ENCODE measurements at regions not wholly inside any gene's neighbourhood (a gene's known extent, or its start where the extent isn't known, plus 50 kb on each side); places are given as distances from the start of the nearest gene placed in this dataset.

- no peak for TF ChIP-seq EZH2 (IDR thresholded peaks at IDR 0.05; ENCODE audit: borderline replicate concordance, low read length)
- TF ChIP-seq, protein P1, sequence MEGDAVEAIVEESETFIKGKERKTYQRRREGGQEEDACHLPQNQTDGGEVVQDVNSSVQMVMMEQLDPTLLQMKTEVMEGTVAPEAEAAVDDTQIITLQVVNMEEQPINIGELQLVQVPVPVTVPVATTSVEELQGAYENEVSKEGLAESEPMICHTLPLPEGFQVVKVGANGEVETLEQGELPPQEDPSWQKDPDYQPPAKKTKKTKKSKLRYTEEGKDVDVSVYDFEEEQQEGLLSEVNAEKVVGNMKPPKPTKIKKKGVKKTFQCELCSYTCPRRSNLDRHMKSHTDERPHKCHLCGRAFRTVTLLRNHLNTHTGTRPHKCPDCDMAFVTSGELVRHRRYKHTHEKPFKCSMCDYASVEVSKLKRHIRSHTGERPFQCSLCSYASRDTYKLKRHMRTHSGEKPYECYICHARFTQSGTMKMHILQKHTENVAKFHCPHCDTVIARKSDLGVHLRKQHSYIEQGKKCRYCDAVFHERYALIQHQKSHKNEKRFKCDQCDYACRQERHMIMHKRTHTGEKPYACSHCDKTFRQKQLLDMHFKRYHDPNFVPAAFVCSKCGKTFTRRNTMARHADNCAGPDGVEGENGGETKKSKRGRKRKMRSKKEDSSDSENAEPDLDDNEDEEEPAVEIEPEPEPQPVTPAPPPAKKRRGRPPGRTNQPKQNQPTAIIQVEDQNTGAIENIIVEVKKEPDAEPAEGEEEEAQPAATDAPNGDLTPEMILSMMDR (IDR thresholded peaks at IDR 0.05; ENCODE audit: low read length), result no peak
- Histone ChIP-seq H3K36me3 (ENCODE audit: insufficient read depth, low read length) (no peaks in the 10 kb centered on the region), H3K4me1 (ENCODE audit: insufficient read depth, low read length, severe bottlenecking) (no peaks in the 10 kb centered on the region), H4K20me1 (ENCODE audit: insufficient read depth, low read length) (no peaks in the 10 kb centered on the region), H3F3A (ENCODE audit: insufficient read depth, low read length) (no peaks in the 10 kb centered on the region), H3K9me3 (ENCODE audit: low read length) (no peaks in the 10 kb centered on the region), H3K9me2 (ENCODE audit: low read depth, low read length) (no peaks in the 10 kb centered on the region), H3K4me2 (ENCODE audit: low read length) (no peak overlapping the region), H3K9ac (ENCODE audit: low read length) (no peak overlapping the region), H3K27me3 (ENCODE audit: insufficient read depth, low read length) (no peaks in the 10 kb centered on the region), H3K4me3 (ENCODE audit: low read depth, low read length, poor library complexity, severe bottlenecking) (no peak overlapping the region), H3K79me2 (ENCODE audit: insufficient read depth, low read length) (no peaks in the 10 kb centered on the region), H2AFZ (ENCODE audit: low read length) (no peak overlapping the region), H3K27ac (ENCODE audit: low read depth, low read length, poor library complexity, severe bottlenecking) (no peak overlapping the region)
These were observed 224.8 kb downstream of the LMO4 start for GRCh38 chr1:87553511-87553910.

DNA sequence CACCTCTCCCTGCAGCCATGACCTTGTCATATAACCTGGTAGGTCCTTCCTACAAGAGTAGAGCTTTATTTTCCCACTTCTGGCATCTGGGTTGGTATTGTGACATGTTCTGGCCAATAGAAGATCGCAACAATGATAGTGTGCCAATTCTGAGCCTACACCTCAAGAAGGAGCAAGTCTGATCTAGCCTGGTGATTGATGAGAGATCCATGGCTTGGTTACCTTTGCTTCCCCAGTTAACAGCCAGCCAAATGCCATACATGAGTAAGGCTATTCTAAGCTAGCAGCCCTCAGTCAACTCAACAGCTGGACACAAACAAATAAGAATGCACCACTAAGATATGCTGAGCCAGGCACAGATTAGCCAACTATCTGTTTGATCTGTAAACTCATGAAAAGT lies 226.7 kb downstream of the LMO4 start:
- Histone ChIP-seq H3F3A (ENCODE audit: insufficient read depth, low read length) (no peaks in the 10 kb centered on the region), H3K36me3 (ENCODE audit: insufficient read depth, low read length) (no peaks in the 10 kb centered on the region), H3K9ac (ENCODE audit: low read length) (no peak overlapping the region), H4K20me1 (ENCODE audit: insufficient read depth, low read length) (no peaks in the 10 kb centered on the region), H3K27ac (ENCODE audit: low read depth, low read length, poor library complexity, severe bottlenecking) (no peak overlapping the region), H3K27me3 (ENCODE audit: insufficient read depth, low read length) (no peaks in the 10 kb centered on the region), H3K4me2 (ENCODE audit: low read length) (no peak overlapping the region), H2AFZ (ENCODE audit: low read length) (no peak overlapping the region), H3K9me3 (ENCODE audit: low read length) (no peaks in the 10 kb centered on the region), H3K79me2 (ENCODE audit: insufficient read depth, low read length) (no peaks in the 10 kb centered on the region), H3K9me2 (ENCODE audit: low read depth, low read length) (no peaks in the 10 kb centered on the region), H3K4me1 (ENCODE audit: insufficient read depth, low read length, severe bottlenecking) (no peaks in the 10 kb centered on the region), H3K4me3 (ENCODE audit: low read depth, low read length, poor library complexity, severe bottlenecking) (no peak overlapping the region)
- TF ChIP-seq EZH2 (IDR thresholded peaks at IDR 0.05; ENCODE audit: borderline replicate concordance, low read length), result no peak
- TF ChIP-seq, protein P1 (IDR thresholded peaks at IDR 0.05; ENCODE audit: low read length), result no peak

- H3K27ac ChIP-seq (ENCODE audit: low read depth, low read length, poor library complexity, severe bottlenecking), result no peak overlapping the region
- H3F3A ChIP-seq (ENCODE audit: insufficient read depth, low read length), result no peaks in the 10 kb centered on the region
- no peaks in the 10 kb centered on the region for H3K9me2 ChIP-seq (ENCODE audit: low read depth, low read length)
- no peaks in the 10 kb centered on the region for H3K36me3 ChIP-seq (ENCODE audit: insufficient read depth, low read length)
- no peaks in the 10 kb centered on the region for H3K9me3 ChIP-seq (ENCODE audit: low read length)
- H3K4me2 ChIP-seq (ENCODE audit: low read length), result no peak overlapping the region
- H4K20me1 ChIP-seq (ENCODE audit: insufficient read depth, low read length), result no peaks in the 10 kb centered on the region
- no peaks in the 10 kb centered on the region for H3K27me3 ChIP-seq (ENCODE audit: insufficient read depth, low read length)
- no peaks in the 10 kb centered on the region for H3K79me2 ChIP-seq (ENCODE audit: insufficient read depth, low read length)
- no peak overlapping the region for H3K9ac ChIP-seq (ENCODE audit: low read length)
- H3K4me1 ChIP-seq (ENCODE audit: insufficient read depth, low read length, severe bottlenecking), result no peaks in the 10 kb centered on the region
- no peak for TF ChIP-seq EZH2 (IDR thresholded peaks at IDR 0.05; ENCODE audit: borderline replicate concordance, low read length)
- TF ChIP-seq, protein P1 (IDR thresholded peaks at IDR 0.05; ENCODE audit: low read length), result no peak
- H3K4me3 ChIP-seq (ENCODE audit: low read depth, low read length, poor library complexity, severe bottlenecking), result no peak overlapping the region
- no peak overlapping the region for H2AFZ ChIP-seq (ENCODE audit: low read length)
These were observed 227.6 kb downstream of the LMO4 start for GRCh38 chr1:87556326-87556725.

Data from OCI-LY1 (cell line).